Vagina (tissue), 2 donors: ENCODE measurements at regions not wholly inside any gene's neighbourhood (a gene's known extent, or its start where the extent isn't known, plus 50 kb on each side); places are given as distances from the start of the nearest gene placed in this dataset.
"Not testable (repeated sequence)": the region's sequence is repeated elsewhere in the genome, so short reads cannot be mapped to it uniquely, and the experiment has no call there.

ENCODE experiments used
- DNase-seq, 2 donors: peaks; one replicate each; pipeline ENCODE4 v3.0.0-alpha.2; 2017; ENCODE audit errors: extremely low spot score in 2 of 2
- H3K27ac ChIP-seq: fragments of 200-600 bp; sonication (generic); one replicate; pipeline ENCODE4 v1.5.1; 2019
- H3K27me3 ChIP-seq: fragments of 200-600 bp; sonication (generic); one replicate; pipeline ENCODE4 v1.5.1; 2019
- H3K36me3 ChIP-seq, 2 donors: fragments of 200-600 bp; sonication (generic); one replicate each; pipeline ENCODE4 v1.5.1; 2017 to 2019
- H3K4me1 ChIP-seq: fragments of 200-600 bp; sonication (generic); one replicate; pipeline ENCODE4 v1.5.1; 2019
- H3K4me3 ChIP-seq, 2 donors: fragments of 200-600 bp; sonication (generic); 1 replicate in 1 of 2; 2 replicates in 1 of 2; pipeline ENCODE4 v1.5.1; 2016 to 2019
- H3K9me3 ChIP-seq: fragments of 200-600 bp; sonication (generic); one replicate; pipeline ENCODE4 v1.5.1; 2019
- POLR2A ChIP-seq, 2 donors: fragments of 450-650 bp; IDR thresholded peaks; one replicate each; pipeline ENCODE4 v1.6.1; 2017; ENCODE audit warnings: antibody characterized with exemption in 2 of 2, mild to moderate bottlenecking in 2 of 2, moderate library complexity in 2 of 2
- POLR2AphosphoS5 ChIP-seq, 2 donors: sonication (generic); formaldehyde crosslinking; IDR thresholded peaks; one replicate each; pipeline ENCODE4 v1.9.0; 2017; ENCODE audit warnings: antibody characterized with exemption in 2 of 2, mild to moderate bottlenecking in 2 of 2, low read depth in 1 of 2; ENCODE audit not compliant: insufficient read depth in 1 of 2
- intact Hi-C: fragments of 100-400 bp; cut with DNase I; formaldehyde crosslinking; loops from one replicate; pipeline ENCODE4 v1.15.1; 2023
- TF ChIP-seq, protein P1 (sequence below), 3 experiments: fragments of 450-650 bp in 2 of 3; fragments of 200-600 bp in 1 of 3; sonication (generic) in 1 of 3; IDR thresholded peaks; one replicate each; pipeline ENCODE4 v1.5.1; 2017 to 2019; ENCODE audit warnings: antibody characterized with exemption in 3 of 3, mild to moderate bottlenecking in 2 of 3, moderate library complexity in 2 of 3

DNA sequence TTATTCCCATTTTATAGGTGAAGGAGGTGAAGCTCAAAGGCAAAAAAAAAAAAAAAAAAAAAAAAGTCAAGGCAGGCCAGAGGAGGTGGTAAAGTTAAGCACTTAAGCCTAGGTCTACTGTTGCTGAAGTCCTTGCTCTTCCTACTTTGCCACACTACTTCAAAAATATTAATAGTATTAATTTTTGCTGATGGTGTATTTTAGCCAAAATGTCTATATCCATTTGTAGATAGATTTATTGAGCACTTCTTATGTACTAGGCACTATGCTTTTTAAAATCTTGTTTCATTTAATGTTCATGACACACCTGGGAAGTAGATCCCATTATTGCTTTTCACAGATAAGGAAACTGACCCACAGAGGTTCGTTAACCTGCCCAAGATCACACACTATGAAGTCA lies 247.1 kb upstream of the P2RY1 start:
- TF ChIP-seq POLR2AphosphoS5 (IDR thresholded peaks at IDR 0.05; ENCODE audit: insufficient read depth in 1 of 2, low read depth in 1 of 2) = no peak
- TF ChIP-seq POLR2A (IDR thresholded peaks at IDR 0.05) = no peak
- TF ChIP-seq, protein P1, sequence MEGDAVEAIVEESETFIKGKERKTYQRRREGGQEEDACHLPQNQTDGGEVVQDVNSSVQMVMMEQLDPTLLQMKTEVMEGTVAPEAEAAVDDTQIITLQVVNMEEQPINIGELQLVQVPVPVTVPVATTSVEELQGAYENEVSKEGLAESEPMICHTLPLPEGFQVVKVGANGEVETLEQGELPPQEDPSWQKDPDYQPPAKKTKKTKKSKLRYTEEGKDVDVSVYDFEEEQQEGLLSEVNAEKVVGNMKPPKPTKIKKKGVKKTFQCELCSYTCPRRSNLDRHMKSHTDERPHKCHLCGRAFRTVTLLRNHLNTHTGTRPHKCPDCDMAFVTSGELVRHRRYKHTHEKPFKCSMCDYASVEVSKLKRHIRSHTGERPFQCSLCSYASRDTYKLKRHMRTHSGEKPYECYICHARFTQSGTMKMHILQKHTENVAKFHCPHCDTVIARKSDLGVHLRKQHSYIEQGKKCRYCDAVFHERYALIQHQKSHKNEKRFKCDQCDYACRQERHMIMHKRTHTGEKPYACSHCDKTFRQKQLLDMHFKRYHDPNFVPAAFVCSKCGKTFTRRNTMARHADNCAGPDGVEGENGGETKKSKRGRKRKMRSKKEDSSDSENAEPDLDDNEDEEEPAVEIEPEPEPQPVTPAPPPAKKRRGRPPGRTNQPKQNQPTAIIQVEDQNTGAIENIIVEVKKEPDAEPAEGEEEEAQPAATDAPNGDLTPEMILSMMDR (IDR thresholded peaks at IDR 0.05) = no peak
- intact Hi-C loops = no loop called here

DNA sequence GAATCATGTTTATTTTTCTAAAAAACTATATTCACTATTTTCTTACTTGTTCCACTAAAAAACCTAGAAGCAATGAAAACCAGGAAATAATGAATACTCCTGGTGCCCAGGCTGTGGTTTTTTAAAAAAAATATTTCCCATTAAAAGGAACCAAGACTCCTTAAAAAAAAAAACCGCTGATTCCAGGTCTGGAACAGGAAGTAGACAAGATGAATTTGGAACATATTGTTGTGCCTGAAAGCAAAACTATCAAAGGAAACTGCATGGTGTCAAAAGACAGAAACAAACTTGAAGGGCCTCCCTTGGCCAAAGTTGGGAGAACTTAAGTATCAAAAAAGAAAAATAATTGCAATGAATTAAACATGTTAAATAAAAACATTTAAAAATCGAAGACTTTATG lies 245.3 kb upstream of the P2RY1 start:
- H3K9me3 ChIP-seq = no peaks in the 10 kb centered on the region
- no peak for DNase-seq
- intact Hi-C loops = no loop called here
- no peaks in the 10 kb centered on the region for H3K27me3 ChIP-seq
- no peaks in the 10 kb centered on the region for H3K36me3 ChIP-seq
- H3K4me3 ChIP-seq = no peak overlapping the region
- H3K4me1 ChIP-seq = no peaks in the 10 kb centered on the region
- H3K27ac ChIP-seq = no peak overlapping the region
- TF ChIP-seq POLR2AphosphoS5 (IDR thresholded peaks at IDR 0.05; ENCODE audit: insufficient read depth in 1 of 2, low read depth in 1 of 2) (peak in 1 of 2 donors; percentile 68), POLR2A (IDR thresholded peaks at IDR 0.05) (no peak)
- TF ChIP-seq, protein P1 (IDR thresholded peaks at IDR 0.05) = no peak

More for the DNA sequence above, 247.1 kb upstream of the P2RY1 start:
- Histone ChIP-seq H3K9me3 (no peaks in the 10 kb centered on the region), H3K27me3 (no peaks in the 10 kb centered on the region), H3K36me3 (no peaks in the 10 kb centered on the region), H3K4me1 (no peaks in the 10 kb centered on the region), H3K27ac (no peak overlapping the region), H3K4me3 (no peak overlapping the region)
- DNase-seq = no peak

DNA sequence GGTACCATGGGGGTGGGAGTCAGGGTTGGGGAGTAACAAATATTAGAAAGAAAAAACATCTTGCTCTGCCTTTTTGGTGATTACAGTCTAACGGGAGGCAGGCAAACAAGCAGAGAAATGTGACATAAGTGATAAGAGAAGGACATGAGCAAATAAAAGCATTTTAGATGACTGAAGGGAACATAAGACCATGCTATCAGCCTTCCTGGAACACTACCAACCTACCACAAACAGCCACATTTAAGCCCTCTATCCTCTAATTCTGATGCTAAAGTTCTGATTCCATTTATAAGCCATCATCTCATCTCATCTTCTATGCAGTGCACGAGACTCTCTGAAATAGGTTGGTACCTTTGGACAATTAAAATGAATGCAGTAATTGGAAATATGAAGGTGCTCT lies 243.4 kb upstream of the P2RY1 start:
- TF ChIP-seq POLR2AphosphoS5 (IDR thresholded peaks at IDR 0.05; ENCODE audit: insufficient read depth in 1 of 2, low read depth in 1 of 2) (no peak), POLR2A (IDR thresholded peaks at IDR 0.05) (no peak)
- TF ChIP-seq, protein P1 (IDR thresholded peaks at IDR 0.05) = no peak
- Histone ChIP-seq H3K4me3 (no peak overlapping the region), H3K27me3 (no peaks in the 10 kb centered on the region), H3K27ac (no peak overlapping the region), H3K9me3 (no peaks in the 10 kb centered on the region), H3K36me3 (no peaks in the 10 kb centered on the region), H3K4me1 (peaks cover 13% of the 10 kb centered on the region)
- no peak for DNase-seq
- intact Hi-C loops = no loop called here

DNA sequence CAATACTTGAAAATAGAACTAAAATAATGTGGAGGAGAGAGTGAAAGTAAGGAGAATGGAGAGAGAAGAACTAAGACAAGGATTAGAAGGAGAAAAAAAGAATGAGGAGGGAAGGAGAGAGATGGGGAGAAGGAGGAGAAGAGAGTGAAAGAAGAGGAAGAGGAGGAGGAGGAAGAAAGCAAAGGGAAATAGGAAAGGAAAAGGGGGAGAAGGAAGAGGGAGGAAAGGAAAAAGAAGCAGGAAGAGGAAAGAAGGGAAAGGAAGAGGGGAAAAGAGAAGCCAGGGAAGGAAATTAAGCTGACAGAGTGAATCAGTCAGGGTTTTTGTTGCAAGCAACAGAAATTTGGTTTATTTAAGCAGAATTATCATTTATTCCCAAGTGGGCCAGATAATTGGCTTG lies 241.7 kb upstream of the P2RY1 start:
- Histone ChIP-seq H3K9me3 (no peaks in the 10 kb centered on the region), H3K4me3 (no peak overlapping the region), H3K4me1 (peaks cover 23% of the 10 kb centered on the region), H3K27ac (peak overlapping the region; percentile 18), H3K27me3 (no peaks in the 10 kb centered on the region), H3K36me3 (no peaks in the 10 kb centered on the region)
- TF ChIP-seq, protein P1 (IDR thresholded peaks at IDR 0.05) = no peak
- TF ChIP-seq POLR2AphosphoS5 (IDR thresholded peaks at IDR 0.05; ENCODE audit: insufficient read depth in 1 of 2, low read depth in 1 of 2) (no peak), POLR2A (IDR thresholded peaks at IDR 0.05) (no peak)
- DNase-seq = no peak
- intact Hi-C loops = no loop called here

DNA sequence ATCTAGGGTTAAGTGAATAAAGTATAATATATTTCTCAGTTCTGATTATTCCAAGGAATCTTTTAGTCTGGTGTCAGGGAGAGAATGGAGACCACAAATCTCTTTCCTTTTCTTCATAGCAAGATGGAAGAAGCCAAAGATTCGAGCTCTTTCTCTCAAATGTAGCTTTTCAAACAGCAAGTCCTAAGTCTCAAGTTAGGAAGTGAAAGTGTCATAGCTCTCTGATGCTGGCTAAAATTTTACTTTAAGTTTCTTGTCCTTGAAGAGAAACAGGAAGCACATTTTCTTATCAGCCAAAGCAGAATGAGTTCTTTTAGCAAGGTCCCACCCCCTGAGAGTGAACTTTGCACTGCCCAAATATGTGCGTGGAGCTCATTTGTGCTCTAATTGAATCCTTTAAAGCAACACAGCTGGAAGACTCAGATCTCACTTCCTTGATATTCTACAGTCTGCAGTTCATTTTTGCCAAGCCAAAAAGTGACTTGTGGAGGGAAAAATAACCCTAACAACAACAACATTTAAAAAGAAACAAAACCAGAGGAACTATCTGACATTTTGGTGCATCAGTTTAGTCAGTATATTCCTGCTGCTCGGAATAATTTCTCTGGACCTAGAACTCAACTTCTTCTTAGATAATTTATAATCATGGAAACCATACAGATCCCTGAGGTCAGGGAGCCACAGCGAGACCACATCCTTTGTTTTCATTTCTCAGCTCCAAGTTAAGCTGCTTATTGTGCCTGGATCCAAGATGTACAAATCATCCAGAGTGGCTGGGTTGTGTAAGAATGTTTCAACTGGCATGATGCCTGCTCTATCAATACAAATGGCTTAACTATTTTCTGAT lies 238.7 kb upstream of the P2RY1 start:
- no peaks in the 10 kb centered on the region for H3K27me3 ChIP-seq
- H3K9me3 ChIP-seq = no peaks in the 10 kb centered on the region
- TF ChIP-seq, protein P1 (IDR thresholded peaks at IDR 0.05) = no peak
- TF ChIP-seq POLR2A (IDR thresholded peaks at IDR 0.05) (no peak), POLR2AphosphoS5 (IDR thresholded peaks at IDR 0.05; ENCODE audit: insufficient read depth in 1 of 2, low read depth in 1 of 2) (peak in 1 of 2 donors; percentile 76)
- H3K27ac ChIP-seq = peak overlapping the region; percentile 75
- intact Hi-C loops = no loop called here
- H3K4me3 ChIP-seq = peak overlapping the region; percentile 21 to 33
- H3K36me3 ChIP-seq = no peaks in the 10 kb centered on the region
- DNase-seq = no peak
- peaks cover 23% of the 10 kb centered on the region for H3K4me1 ChIP-seq

DNA sequence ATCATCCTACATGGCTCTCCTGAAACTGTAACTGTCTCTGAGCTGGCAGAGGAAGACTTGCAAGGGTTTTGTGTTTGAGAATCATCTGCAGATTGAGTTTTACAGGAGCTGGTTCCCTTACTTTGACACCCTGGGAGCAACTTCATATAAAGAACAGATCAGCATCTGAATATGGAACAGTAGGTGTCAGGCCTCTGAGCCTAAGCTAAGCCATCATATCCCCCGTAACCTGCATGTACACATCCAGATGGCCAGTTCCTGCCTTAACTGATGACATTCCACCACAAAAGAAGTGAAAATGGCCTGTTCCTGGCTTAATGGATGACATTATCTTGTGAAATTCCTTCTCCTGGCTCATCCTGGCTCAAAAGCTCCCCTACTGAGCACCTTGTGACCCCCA lies 238.1 kb upstream of the P2RY1 start:
- H3K36me3 ChIP-seq, H3K4me3 ChIP-seq, intact Hi-C loops, H3K27me3 ChIP-seq, DNase-seq, H3K9me3 ChIP-seq: not testable (repeated sequence)
- peak overlapping the region; percentile 75 for H3K27ac ChIP-seq
- H3K4me1 ChIP-seq = peaks cover 23% of the 10 kb centered on the region
